PC-9 (cell line): ENCODE measurements at regions not wholly inside any gene's neighbourhood (a gene's known extent, or its start where the extent isn't known, plus 50 kb on each side); places are given as distances from the start of the nearest gene placed in this dataset.

Experiments used
- BruUV-seq: library from RNA; stranded (reverse); fragments of 400-500 nt; replicated peaks from 2 replicates; lab custom pipeline; 2021; lab: Mats Ljungman, UMichigan
- CTCF ChIA-PET: fragments of 300-600 bp; sonication (Branson Sonifier 250); formaldehyde crosslinking; loops from one replicate; lab custom pipeline; 2022; ENCODE audit warnings: antibody characterized with exemption; lab: Charles Lee
- POLR2A ChIA-PET: fragments of 300-600 bp; sonication (Branson Sonifier 250); formaldehyde crosslinking; loops from one replicate; lab custom pipeline; 2022; ENCODE audit warnings: antibody characterized with exemption; ENCODE audit not compliant: unreplicated experiment; lab: Charles Lee
- DNase-seq, 2 experiments: peaks; one replicate each; pipeline versions ENCODE4 v3.0.0 to v3.0.0-alpha.2; 2015 to 2022; ENCODE audit warnings: mixed read lengths in 1 of 2
- H2AFZ ChIP-seq: fragments of 200-600 bp; sonication (generic); 2 replicates; pipeline ENCODE4 v1.8.1; 2017; ENCODE audit warnings: antibody characterized with exemption
- H3F3A ChIP-seq: fragments of 200-600 bp; sonication (generic); 2 replicates; pipeline ENCODE4 v1.8.1; 2017; ENCODE audit warnings: antibody characterized with exemption, mild to moderate bottlenecking, low read depth; ENCODE audit not compliant: insufficient read depth
- H3K27ac ChIP-seq: fragments of 200-600 bp; sonication (generic); 2 replicates; pipeline ENCODE4 v1.6.1; 2016; ENCODE audit warnings: mixed run types
- H3K27me3 ChIP-seq: fragments of 200-600 bp; sonication (generic); 2 replicates; pipeline ENCODE4 v1.6.1; 2016; ENCODE audit warnings: low read depth, mixed run types; ENCODE audit not compliant: insufficient read depth
- H3K36me3 ChIP-seq: fragments of 200-600 bp; sonication (generic); 2 replicates; pipeline ENCODE4 v1.6.1; 2016; ENCODE audit warnings: low read depth, mixed run types
- H3K4me1 ChIP-seq: fragments of 200-600 bp; sonication (generic); replicated peaks from 2 replicates; pipeline ENCODE4 v1.6.1; 2016; ENCODE audit warnings: mixed run types; ENCODE audit not compliant: insufficient read depth
- H3K4me2 ChIP-seq: fragments of 200-600 bp; sonication (generic); 2 replicates; pipeline ENCODE4 v1.6.1; 2017; ENCODE audit warnings: mixed run types
- H3K4me3 ChIP-seq: fragments of 200-600 bp; sonication (generic); 2 replicates; pipeline ENCODE4 v1.6.1; 2016; ENCODE audit warnings: mixed run types
- H3K79me2 ChIP-seq: fragments of 200-600 bp; sonication (generic); 2 replicates; pipeline ENCODE4 v1.6.1; 2017; ENCODE audit warnings: low read depth, mixed run types
- H3K9me2 ChIP-seq: fragments of 200-600 bp; sonication (generic); 2 replicates; pipeline ENCODE4 v1.8.1; 2017; ENCODE audit warnings: mild to moderate bottlenecking; ENCODE audit not compliant: insufficient read depth
- H3K9me3 ChIP-seq: fragments of 200-600 bp; sonication (generic); 2 replicates; pipeline ENCODE4 v1.8.1; 2016; ENCODE audit warnings: low read depth; ENCODE audit not compliant: insufficient read depth
- H4K20me1 ChIP-seq: fragments of 200-600 bp; sonication (generic); 2 replicates; pipeline ENCODE4 v1.8.1; 2017; ENCODE audit not compliant: insufficient read depth
- EZH2 ChIP-seq: fragments of 200-600 bp; sonication (generic); IDR thresholded peaks from 2 replicates; pipeline ENCODE4 v1.8.0; 2017; ENCODE audit warnings: antibody characterized with exemption, low read depth
- intact Hi-C: fragments of 100-400 bp; cut with micrococcal nuclease; formaldehyde crosslinking; loops from one replicate; pipeline ENCODE4 v1.10.0; 2022; ENCODE audit not compliant: unreplicated experiment
- TF ChIP-seq, protein P1 (sequence below): fragments of 200-600 bp; sonication (generic); conservative IDR thresholded peaks from 2 replicates; pipeline ENCODE4 v1.6.1; 2017; ENCODE audit warnings: mixed run types, antibody characterized with exemption, mild to moderate bottlenecking, moderate library complexity

DNA sequence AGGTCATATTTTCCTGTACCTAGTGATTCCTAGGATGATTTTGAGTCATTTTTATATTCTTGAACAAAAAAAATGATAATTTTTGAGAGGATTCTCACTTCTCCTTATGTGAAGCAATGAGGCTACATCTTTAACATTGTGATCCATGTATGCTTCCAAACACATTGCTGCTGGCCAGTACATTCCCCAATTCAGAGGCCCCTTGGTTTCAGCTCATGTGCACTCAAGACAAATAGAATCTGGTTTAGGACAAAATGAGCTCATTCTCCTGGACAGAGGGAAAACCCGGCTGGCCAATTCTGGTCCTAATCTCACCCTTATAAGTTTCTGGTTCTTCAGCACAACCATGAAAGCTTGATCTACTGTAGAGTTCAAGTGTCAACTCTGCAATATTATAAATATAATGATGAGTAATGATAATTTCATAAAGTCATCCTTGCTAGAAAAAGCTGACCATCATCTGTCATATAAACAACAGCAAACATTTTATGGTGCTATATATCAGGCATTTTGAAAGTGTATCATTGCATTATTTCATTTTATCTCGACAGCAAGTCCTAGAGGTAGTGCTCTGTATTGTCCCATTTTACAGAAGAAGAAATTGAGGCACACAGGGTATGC lies 139.1 kb upstream of the ZNF366 start:
- H3K27me3 ChIP-seq: no peaks in the 10 kb centered on the region
- H3K9me3 ChIP-seq: no peaks in the 10 kb centered on the region
- POLR2A ChIA-PET: interaction anchor here (0.6 kb wide), 1 partner anchor 7 kb away, joined by 5 read pairs; no protein-coding TSS in a partner anchor
- no peak overlapping the region for H3K4me3 ChIP-seq
- peaks cover 2% of the 10 kb centered on the region; the same call in 1 of the 2 replicates for H3K4me1 ChIP-seq
- no peaks in the 10 kb centered on the region for H3F3A ChIP-seq
- DNase-seq: no peak
- CTCF ChIA-PET: no interaction called here
- no peaks in the 10 kb centered on the region for H3K36me3 ChIP-seq
- no peaks in the 10 kb centered on the region for H4K20me1 ChIP-seq
- no peak overlapping the region for H3K4me2 ChIP-seq
- H3K79me2 ChIP-seq: no peaks in the 10 kb centered on the region
- no TSS peak for BruUV-seq
- no peak overlapping the region for H2AFZ ChIP-seq
- intact Hi-C loops: no loop called here
- 0 out of 2 replicates have a peak, but pooled peaks cover 4% of the 10 kb centered on the region for H3K9me2 ChIP-seq
- no peak overlapping the region for H3K27ac ChIP-seq
- no peak for TF ChIP-seq EZH2
- TF ChIP-seq, protein P1, sequence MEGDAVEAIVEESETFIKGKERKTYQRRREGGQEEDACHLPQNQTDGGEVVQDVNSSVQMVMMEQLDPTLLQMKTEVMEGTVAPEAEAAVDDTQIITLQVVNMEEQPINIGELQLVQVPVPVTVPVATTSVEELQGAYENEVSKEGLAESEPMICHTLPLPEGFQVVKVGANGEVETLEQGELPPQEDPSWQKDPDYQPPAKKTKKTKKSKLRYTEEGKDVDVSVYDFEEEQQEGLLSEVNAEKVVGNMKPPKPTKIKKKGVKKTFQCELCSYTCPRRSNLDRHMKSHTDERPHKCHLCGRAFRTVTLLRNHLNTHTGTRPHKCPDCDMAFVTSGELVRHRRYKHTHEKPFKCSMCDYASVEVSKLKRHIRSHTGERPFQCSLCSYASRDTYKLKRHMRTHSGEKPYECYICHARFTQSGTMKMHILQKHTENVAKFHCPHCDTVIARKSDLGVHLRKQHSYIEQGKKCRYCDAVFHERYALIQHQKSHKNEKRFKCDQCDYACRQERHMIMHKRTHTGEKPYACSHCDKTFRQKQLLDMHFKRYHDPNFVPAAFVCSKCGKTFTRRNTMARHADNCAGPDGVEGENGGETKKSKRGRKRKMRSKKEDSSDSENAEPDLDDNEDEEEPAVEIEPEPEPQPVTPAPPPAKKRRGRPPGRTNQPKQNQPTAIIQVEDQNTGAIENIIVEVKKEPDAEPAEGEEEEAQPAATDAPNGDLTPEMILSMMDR: no peak

DNA sequence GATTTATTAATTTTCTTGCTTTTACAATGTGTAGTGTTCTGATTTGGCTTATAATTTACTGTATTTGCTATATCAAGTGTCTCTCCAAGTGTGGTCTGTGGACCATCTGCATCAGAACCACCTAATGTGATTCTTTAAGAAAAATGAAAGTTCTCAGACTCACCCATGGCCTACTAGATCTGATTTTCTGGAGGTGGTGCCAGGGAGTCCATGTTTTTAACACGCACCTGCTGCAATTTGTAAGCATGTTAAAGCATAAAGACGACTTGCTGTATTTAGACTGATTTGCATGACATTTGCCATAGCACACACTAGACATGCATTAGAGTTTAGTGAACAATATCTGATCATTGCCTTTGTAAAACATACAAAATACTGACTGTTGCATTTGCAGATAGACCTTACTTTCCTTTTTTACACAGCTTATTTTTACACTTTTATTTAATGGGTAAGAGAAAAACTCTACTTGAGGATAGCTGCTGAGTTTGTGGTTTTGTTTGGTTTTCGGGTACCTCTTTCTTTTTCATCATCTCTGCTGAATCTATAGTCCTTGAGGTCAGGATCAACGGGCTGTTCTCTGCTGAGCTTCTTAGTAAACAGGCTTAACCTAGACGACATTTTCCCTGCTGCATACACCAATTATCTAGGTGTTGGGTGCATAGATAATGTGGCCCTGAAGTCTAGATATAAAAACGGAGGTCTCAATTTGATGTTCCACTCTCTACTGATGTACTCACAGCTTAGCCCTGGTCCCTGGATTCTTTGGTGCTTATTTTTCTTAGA lies 138.0 kb upstream of the ZNF366 start:
- intact Hi-C loops: no loop called here
- DNase-seq: no peak
- BruUV-seq: no TSS peak
- no peak for TF ChIP-seq EZH2
- TF ChIP-seq, protein P1: no peak
- H2AFZ ChIP-seq: no peak overlapping the region
- H3K9me2 ChIP-seq: 0 out of 2 replicates have a peak, but pooled peaks cover 4% of the 10 kb centered on the region
- H3F3A ChIP-seq: no peaks in the 10 kb centered on the region
- H3K36me3 ChIP-seq: no peaks in the 10 kb centered on the region
- no peak overlapping the region for H3K4me2 ChIP-seq
- H3K27me3 ChIP-seq: no peaks in the 10 kb centered on the region
- no peaks in the 10 kb centered on the region for H3K79me2 ChIP-seq
- POLR2A ChIA-PET: no interaction called here
- H3K4me1 ChIP-seq: 0 out of 2 replicates have a peak, but pooled peaks cover 8% of the 10 kb centered on the region
- H3K27ac ChIP-seq: no peak overlapping the region
- CTCF ChIA-PET: no interaction called here
- H3K4me3 ChIP-seq: no peak overlapping the region
- H4K20me1 ChIP-seq: no peaks in the 10 kb centered on the region
- H3K9me3 ChIP-seq: no peaks in the 10 kb centered on the region

DNA sequence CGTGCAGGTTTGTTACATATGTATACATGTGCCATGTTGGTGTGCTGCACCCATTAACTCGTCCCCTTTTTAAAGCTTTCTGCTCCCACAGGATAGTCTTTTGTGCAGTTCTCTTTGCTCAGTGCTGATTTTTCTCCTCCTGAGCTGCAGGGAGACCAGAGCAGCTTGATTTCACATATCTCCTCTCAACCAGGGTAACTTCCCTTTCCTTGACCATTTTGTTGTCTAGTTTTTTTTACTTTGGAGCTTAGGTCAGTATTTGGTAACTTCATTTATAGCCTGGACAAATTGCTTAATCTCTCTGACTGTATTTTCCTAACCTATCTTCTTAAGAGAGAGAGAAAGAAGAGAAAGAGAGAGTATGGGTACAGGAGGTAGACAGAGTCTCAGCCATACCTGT lies 137.1 kb upstream of the ZNF366 start:
- Histone ChIP-seq H3F3A (no peaks in the 10 kb centered on the region), H3K27ac (no peak overlapping the region), H3K36me3 (no peaks in the 10 kb centered on the region), H3K9me2 (0 out of 2 replicates have a peak, but pooled peaks cover 4% of the 10 kb centered on the region), H3K4me2 (no peak overlapping the region), H3K9me3 (no peaks in the 10 kb centered on the region), H3K4me1 (0 out of 2 replicates have a peak, but pooled peaks cover 8% of the 10 kb centered on the region), H3K4me3 (no peak overlapping the region), H2AFZ (no peak overlapping the region), H4K20me1 (no peaks in the 10 kb centered on the region), H3K79me2 (no peaks in the 10 kb centered on the region), H3K27me3 (no peaks in the 10 kb centered on the region)
- CTCF ChIA-PET: no interaction called here
- TF ChIP-seq, protein P1: no peak
- TF ChIP-seq EZH2: no peak
- no TSS peak for BruUV-seq
- POLR2A ChIA-PET: no interaction called here
- intact Hi-C loops: no loop called here
- no peak for DNase-seq
